ENCODE measurements at regions not wholly inside any gene's neighbourhood (a gene's known extent, or its start where the extent isn't known, plus 50 kb on each side); places are given as distances from the start of the nearest gene placed in this dataset.
"Not testable (repeated sequence)": the region's sequence is repeated elsewhere in the genome, so short reads cannot be mapped to it uniquely, and the experiment has no call there.

- no peak for DNase-seq (ENCODE audit: low spot score)
- intact Hi-C loops (cut with DNase I): no loop called here
These were observed 146.1 kb upstream of the NLRP1 start for GRCh38 chr17:5730373-5730772.

DNA sequence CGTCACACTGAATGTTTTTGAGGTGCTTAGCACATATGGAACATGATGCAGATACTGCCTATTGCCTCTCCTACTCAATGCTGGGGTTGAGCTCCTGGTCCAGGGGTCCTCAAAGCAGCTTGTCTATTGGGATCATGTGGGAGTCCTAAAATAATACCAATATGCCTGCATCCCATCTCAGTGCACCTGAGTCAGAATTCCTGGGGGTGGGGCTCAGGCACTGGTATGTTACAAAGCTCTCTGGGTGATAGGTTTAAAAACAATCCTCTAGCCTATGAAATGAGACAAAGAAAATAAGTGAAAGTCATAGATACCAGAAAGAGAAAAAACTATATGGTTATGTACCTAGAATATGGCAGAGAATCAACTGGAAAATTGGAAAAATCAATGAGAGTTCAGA lies 156.6 kb upstream of the NLRP1 start:
- intact Hi-C loops (cut with DNase I): no loop called here
- no peak for DNase-seq (ENCODE audit: low spot score)

GRCh38 chr17:5741810-5742209 lies 157.5 kb upstream of the NLRP1 start:
- DNase-seq (ENCODE audit: low spot score): no peak

GRCh38 chr17:5745111-5745813 lies 161.0 kb upstream of the NLRP1 start:
- intact Hi-C loops (cut with DNase I): no loop called here
- no peak for DNase-seq (ENCODE audit: low spot score)

More at GRCh38 chr17:5741810-5742209, 157.5 kb upstream of the NLRP1 start:
- intact Hi-C loops (cut with DNase I): no loop called here

DNA sequence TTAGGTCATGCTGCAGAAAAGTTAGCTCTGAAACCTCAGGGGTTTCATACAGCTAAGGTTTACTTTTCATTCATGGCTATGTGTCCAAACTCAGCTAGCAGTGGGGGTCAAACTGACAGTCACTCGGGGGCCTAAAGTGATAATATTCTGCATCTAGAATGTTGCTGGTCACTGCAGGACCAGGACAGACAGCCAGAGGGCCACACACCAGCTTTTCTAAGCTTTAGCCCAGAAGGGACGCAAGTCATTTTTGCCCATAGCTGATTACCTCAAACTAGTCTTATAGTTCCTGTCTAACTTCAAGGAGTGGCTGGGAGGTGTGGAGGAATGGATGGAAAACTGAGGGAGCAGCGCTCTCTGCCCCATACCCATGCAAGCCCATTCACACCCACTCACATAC lies 163.0 kb upstream of the NLRP1 start:
- intact Hi-C loops (cut with DNase I): no loop called here
- DNase-seq (ENCODE audit: low spot score): no peak

DNA sequence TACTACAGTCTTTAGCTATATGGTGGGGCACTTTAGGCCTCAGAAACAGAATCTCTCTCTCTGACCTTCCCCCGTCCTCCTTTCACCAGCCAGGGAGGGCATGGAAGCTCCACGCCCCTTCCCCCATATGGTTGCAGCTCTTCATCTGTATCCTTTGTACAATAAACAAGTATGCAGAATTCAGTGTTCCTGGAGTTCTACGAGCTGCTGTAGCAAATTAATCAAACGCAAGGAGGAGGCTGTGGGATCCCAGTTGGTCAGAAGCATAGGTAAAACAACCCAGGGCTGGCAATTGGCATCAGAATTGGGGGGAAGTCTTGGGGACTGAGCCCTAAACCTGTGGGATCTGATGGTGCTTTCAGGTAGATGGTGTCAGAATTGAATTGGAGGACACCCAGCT lies 163.7 kb upstream of the NLRP1 start:
- intact Hi-C loops (cut with DNase I): no loop called here

GRCh38 chr17:5753421-5753820 lies 169.1 kb upstream of the NLRP1 start:
- intact Hi-C loops (cut with DNase I): no loop called here
- no peak for DNase-seq (ENCODE audit: low spot score)

More for the DNA sequence above, 163.7 kb upstream of the NLRP1 start:
- no peak for DNase-seq (ENCODE audit: low spot score)

DNA sequence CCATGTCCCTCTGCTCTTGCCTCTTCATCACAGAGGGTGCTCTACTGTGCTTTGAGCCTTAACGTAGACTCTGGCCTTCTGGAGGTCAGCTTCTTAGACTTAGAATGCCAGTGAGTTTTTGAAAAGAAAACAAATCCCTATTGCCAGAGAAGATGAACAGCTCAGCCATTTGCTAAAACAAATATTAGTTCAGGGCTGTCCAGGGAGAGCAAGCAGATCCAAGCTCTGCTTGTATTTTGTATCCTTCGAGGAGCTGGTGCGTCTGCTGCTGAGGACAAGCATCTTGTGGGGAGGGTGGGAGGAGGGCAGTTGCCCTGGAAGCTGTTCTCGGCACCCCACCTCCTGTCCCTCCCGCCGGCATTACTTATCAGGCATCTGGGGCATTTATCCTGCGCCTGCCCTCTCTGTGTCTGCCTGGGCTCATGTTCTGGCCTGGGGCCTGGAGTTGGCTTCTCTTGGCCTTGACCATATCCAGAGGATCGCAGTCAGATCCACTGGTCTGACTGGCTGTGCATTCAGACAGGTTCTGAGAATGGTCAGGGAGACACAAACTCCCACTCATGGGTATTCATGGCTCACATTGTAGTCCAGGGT lies 173.1 kb upstream of the NLRP1 start:
- intact Hi-C loops (cut with DNase I): no loop called here
- DNase-seq (ENCODE audit: low spot score): no peak

DNA sequence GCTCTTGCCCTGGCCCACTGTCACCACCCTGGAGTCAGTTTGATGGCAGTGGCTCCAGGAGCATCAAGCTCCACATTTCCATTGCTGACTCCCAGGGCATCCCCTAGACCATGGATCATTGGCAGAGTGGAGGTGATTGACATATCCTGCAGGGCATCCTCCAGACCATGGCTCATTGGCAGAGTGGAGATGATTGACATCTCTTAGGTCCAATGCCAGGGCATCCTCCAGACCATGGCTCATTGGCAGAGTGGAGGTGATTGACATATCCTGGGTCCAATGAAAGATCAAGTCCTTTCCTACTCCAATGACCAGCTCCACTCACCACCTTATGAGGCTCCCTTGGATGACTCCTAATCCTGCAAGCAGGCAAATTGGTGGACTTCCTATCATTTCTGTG lies 174.3 kb upstream of the NLRP1 start:
- DNase-seq (ENCODE audit: low spot score): no peak

DNA sequence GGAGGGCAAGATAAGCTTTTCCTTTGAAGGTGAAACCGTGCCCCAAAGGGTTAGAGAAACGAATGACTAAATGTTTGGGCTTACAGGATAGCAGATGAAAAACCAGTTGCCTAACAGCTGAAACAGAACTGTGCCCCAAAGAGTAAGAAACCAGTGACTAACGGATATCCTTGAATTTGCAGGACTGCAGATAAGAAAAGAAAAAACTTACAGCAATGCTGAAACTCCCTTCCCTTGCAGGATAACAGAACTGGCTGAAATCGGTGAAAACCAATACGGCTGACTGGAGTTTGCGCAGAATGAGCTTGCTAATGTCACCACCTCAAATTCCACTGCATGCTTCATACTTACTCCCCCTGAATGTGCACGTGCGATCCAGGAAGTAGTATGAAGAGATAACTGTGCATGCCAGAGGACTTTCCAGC lies 175.2 kb upstream of the NLRP1 start:
- intact Hi-C loops (cut with DNase I): no loop called here

More for the DNA sequence above, 174.3 kb upstream of the NLRP1 start:
- intact Hi-C loops (cut with DNase I): no loop called here

DNA sequence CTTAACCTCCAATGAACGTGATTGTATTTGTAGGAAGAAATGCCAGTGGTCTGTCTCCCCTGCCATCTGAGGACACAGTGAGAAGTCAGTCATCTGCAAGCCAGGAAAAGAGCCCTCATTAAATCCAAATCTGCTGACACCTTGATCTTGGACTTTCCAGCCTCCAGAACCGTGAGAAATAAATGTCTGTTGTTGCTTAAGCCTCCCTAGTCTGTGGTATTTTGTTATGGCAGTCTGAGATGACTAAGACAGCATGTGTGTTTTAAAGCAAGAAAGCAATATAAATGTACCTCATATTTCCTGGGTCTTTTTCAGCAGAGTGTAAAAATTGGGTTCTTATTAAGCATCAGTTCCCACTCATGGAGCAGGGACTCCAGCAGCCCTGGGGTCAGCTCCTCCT lies 177.9 kb upstream of the NLRP1 start:
- intact Hi-C loops (cut with DNase I): no loop called here
- DNase-seq (ENCODE audit: low spot score): no peak

More for the DNA sequence above, 175.2 kb upstream of the NLRP1 start:
- no peak for DNase-seq (ENCODE audit: low spot score)

DNA sequence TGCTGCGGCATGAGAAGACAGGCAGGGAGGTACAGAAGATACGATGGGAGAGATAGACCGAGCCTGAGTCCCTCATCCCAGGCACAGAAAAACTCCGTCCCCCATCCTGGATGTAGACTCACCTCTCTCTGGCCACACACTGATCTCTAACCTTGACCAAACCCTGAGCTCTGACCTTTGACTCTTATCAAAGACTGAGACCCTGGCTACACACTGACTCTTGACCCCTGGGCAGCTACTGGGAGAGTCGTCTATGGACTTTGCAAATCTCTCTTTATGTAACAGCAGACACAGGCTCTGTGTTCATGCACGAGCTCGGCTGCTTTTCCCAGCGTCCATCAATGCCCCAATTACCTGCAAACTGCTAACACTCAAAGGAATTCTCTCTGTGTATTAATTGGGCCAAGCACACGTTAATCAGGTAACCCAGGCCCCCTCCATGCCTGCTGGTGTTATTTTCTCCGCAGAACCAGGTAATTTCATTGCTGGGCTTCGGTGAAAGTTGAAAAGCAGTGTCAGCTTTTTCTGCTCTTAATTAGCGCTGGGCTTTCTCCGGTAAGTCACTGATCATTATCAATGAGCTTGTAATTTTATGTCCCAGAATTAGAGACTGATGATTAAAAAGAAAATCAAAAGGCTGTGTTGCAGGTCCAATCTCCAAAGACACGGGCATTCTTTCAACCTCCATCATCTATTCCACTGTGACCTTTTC lies 179.4 kb upstream of the NLRP1 start:
- DNase-seq (ENCODE audit: low spot score): no peak
- intact Hi-C loops (cut with DNase I): no loop called here

GRCh38 chr17:5769593-5770354 lies 185.5 kb upstream of the NLRP1 start:
- no peak for DNase-seq (ENCODE audit: low spot score)
- intact Hi-C loops (cut with DNase I): no loop called here

GRCh38 chr17:5770441-5771270 lies 186.3 kb upstream of the NLRP1 start:
- intact Hi-C loops (cut with DNase I): no loop called here
- DNase-seq (ENCODE audit: low spot score): no peak

DNA sequence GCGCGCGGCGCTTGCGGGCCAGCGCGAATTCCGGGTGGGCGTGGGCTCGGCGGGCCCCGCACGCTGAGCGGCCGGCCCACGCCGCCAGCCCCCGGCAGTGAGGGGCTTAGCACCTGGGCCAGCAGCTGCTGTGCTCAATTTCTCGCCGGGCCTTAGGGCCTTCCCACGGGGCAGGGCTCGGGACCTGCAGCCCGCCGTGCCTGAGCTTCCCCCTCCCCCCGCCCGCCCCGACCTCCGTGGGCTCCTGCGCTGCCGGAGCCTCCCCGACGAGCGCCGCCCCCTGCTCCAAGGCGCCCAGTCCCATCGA lies 186.9 kb upstream of the NLRP1 start:
- DNase-seq (ENCODE audit: low spot score); intact Hi-C loops (cut with DNase I): not testable (repeated sequence)

GRCh38 chr17:5772017-5772416 lies 187.7 kb upstream of the NLRP1 start:
- intact Hi-C loops (cut with DNase I); DNase-seq (ENCODE audit: low spot score): not testable (repeated sequence)

GRCh38 chr17:5772720-5773119 lies 188.4 kb upstream of the NLRP1 start:
- DNase-seq (ENCODE audit: low spot score): no peak
- intact Hi-C loops (cut with DNase I): no loop called here

DNA sequence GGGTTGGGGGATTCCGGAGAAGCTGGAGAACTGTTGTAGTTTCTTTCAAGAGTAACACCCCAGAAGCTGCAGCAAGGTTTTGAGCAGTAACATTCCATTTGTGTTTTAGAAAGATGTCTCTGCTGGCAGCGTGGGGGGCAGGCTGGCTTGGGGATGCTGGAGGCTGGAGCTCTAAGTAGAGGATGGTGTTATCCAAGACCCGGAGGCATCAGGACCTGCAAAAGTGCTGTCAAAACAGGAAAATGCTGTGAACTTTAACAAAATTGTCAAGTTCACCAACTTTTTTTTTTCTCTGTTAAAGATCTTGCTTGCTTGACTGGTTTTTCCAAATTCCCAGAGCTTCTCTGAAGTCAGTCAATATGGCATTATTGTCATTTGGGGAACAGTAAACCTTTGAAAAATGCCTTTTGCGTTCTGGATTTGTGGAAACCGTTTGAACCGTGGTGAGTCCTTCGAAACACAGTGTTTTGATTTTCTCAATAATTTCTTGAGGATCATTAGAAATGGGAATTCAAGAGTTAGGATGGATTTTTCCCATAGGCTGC lies 189.6 kb upstream of the NLRP1 start:
- DNase-seq (ENCODE audit: low spot score): no peak
- intact Hi-C loops (cut with DNase I): no loop called here

DNA sequence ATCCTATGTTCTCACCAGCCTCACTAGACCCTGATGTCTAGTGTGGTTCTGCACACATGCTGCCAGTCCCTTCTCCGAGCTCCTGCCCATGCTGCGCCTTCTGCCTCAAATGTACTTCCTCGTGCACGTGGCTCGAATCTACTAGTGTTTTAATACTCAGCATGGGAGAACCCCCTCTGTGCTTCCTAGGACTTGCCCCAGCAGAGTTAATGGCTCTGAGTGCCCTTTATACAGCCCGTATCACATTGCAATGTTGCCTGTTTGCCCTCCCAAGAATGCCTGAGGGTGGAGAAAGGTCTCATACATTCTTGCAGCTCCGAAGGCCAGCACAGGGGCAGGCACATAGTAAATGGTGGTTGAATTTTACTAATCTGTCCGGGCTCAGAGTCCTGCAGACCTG lies 190.8 kb upstream of the NLRP1 start:
- no peak for DNase-seq (ENCODE audit: low spot score)
- intact Hi-C loops (cut with DNase I): no loop called here

Data from cardiac septum (tissue), 1 donor.